K562 (cell line): ENCODE measurements at regions not wholly inside any gene's neighbourhood (a gene's known extent, or its start where the extent isn't known, plus 50 kb on each side); places are given as distances from the start of the nearest gene placed in this dataset.

Experiments used
- ATAC-seq: fragments of 200-7000 bp; cut with Tn5 transposase; 3 replicates; pipeline ENCODE4 v1.9.1; 2020; ENCODE audit warnings: moderate library complexity
- BruUV-seq: library from RNA; stranded (reverse); fragments of 400-500 nt; replicated peaks from 2 replicates; lab custom pipeline; 2021; lab: Mats Ljungman, UMichigan
- CTCF ChIA-PET: fragments of 300-600 bp; formaldehyde crosslinking; extraction: SDS; loops from one replicate; lab custom pipeline; 2021; ENCODE audit warnings: low intra/inter-chr PET ratio; lab: Yijun Ruan, JAX
- POLR2A ChIA-PET: fragments of 300-600, 350-650 bp; sonication (Branson Sonifier 250); formaldehyde crosslinking; extraction: SDS; loops from one replicate; lab custom pipeline; 2021; ENCODE audit warnings: antibody characterized with exemption, inconsistent platforms; lab: Yijun Ruan, JAX
- DNase-seq, 4 experiments: peaks; one replicate each; pipeline versions ENCODE4 v3.0.0 to v3.0.0-alpha.2; 2011 to 2018; ENCODE audit warnings: low spot score in 3 of 4, mixed read lengths in 3 of 4; ENCODE audit errors: extremely low read depth in 1 of 4
- FAIRE-seq: peaks from 2 replicates; lab custom pipeline; 2011; peaks lifted over from hg19 to GRCh38; lab: Jason Lieb, UNC
- H2AFZ ChIP-seq: 2 replicates; pipeline ENCODE4 v1.6.0; 2011; ENCODE audit warnings: low read depth, low read length, control low read depth, inconsistent platforms
- H3K27ac ChIP-seq: fragments of 200-600 bp; 3 replicates; pipeline ENCODE4 v1.8.0; 2011; ENCODE audit warnings: low read depth, mild to moderate bottlenecking, control low read depth, inconsistent platforms, low read length, moderate library complexity, mixed read lengths; ENCODE audit errors: extremely low read depth
- H3K27me3 ChIP-seq, 2 experiments: fragments of 300-600 bp in 1 of 2; 2 replicates in 1 of 2; 3 replicates in 1 of 2; pipeline versions ENCODE4 v1.6.0 to v1.8.0; 2011; ENCODE audit warnings: inconsistent platforms in 2 of 2, low read length in 2 of 2, mild to moderate bottlenecking in 1 of 2, mixed read lengths in 1 of 2, moderate library complexity in 1 of 2; ENCODE audit not compliant: control insufficient read depth in 2 of 2, insufficient read depth in 2 of 2
- H3K36me3 ChIP-seq: fragments of 300-600 bp; 3 replicates; pipeline ENCODE4 v1.8.0; 2011; ENCODE audit warnings: mild to moderate bottlenecking, low read length, inconsistent platforms; ENCODE audit not compliant: control insufficient read depth, insufficient read depth
- H3K4me1 ChIP-seq, 2 experiments: fragments of 200-600 bp in 1 of 2; replicated peaks in 1 of 2; 2 replicates in 1 of 2; 3 replicates in 1 of 2; pipeline versions ENCODE4 v1.5.1 to v1.8.0; 2011; ENCODE audit warnings: inconsistent platforms in 2 of 2, low read length in 2 of 2, mild to moderate bottlenecking in 1 of 2, mixed read lengths in 1 of 2, moderate library complexity in 1 of 2; ENCODE audit not compliant: control insufficient read depth in 2 of 2, insufficient read depth in 2 of 2
- H3K4me2 ChIP-seq: 2 replicates; pipeline ENCODE4 v1.6.1; 2011; ENCODE audit warnings: low read length, control low read depth, inconsistent platforms, mixed read lengths; ENCODE audit not compliant: insufficient read depth
- H3K4me3 ChIP-seq: fragments of 200-600 bp; sonication (generic), shearing (Covaris generic); 2 replicates; pipeline ENCODE4 v1.5.1; 2016; ENCODE audit warnings: control low read depth, inconsistent platforms
- H3K79me2 ChIP-seq: fragments of 200-600 bp; 3 replicates; pipeline ENCODE4 v1.8.0; 2011; ENCODE audit warnings: low read length, inconsistent platforms; ENCODE audit not compliant: control insufficient read depth, insufficient read depth
- H3K9ac ChIP-seq, 2 experiments: 2 replicates each; pipeline versions ENCODE4 v1.6.0 to v1.6.1; 2011; ENCODE audit warnings: low read depth in 2 of 2, low read length in 2 of 2, control low read depth in 1 of 2, inconsistent platforms in 1 of 2, mild to moderate bottlenecking in 1 of 2, mixed read lengths in 1 of 2; ENCODE audit not compliant: insufficient read depth in 1 of 2
- H3K9me1 ChIP-seq: one replicate; pipeline ENCODE4 v1.6.0; 2011; ENCODE audit warnings: inconsistent platforms, mild to moderate bottlenecking, low read length, moderate library complexity; ENCODE audit not compliant: control insufficient read depth, insufficient read depth
- H3K9me3 ChIP-seq: replicated peaks from 2 replicates; pipeline ENCODE4 v1.5.1; 2011; ENCODE audit warnings: low read depth, low read length, inconsistent platforms; ENCODE audit not compliant: control insufficient read depth, insufficient read depth
- H4K20me1 ChIP-seq: replicated peaks from 2 replicates; pipeline ENCODE4 v1.6.1; 2011; ENCODE audit warnings: low read length, inconsistent platforms, mixed read lengths; ENCODE audit not compliant: control insufficient read depth, insufficient read depth
- ADNP ChIP-seq: fragments of 200-800 bp; sonication (Bioruptor generic); IDR thresholded peaks from 2 replicates; pipeline ENCODE4 v1.6.1; 2016; ENCODE audit warnings: missing genetic modification characterization, missing compliant biosample characterization
- HEY1 ChIP-seq: fragments of 250-450 bp; sonication (Bioruptor Pico); IDR thresholded peaks from 2 replicates; pipeline ENCODE4 v1.5.0; 2020; ENCODE audit warnings: mild to moderate bottlenecking, moderate library complexity, borderline replicate concordance
- HLTF ChIP-seq: fragments of 450-650 bp; IDR thresholded peaks from 2 replicates; pipeline ENCODE4 v1.6.1; 2016
- LARP7 ChIP-seq: fragments of 450-650 bp; IDR thresholded peaks from 2 replicates; pipeline ENCODE4 v1.6.1; 2016
- MXI1 ChIP-seq: IDR thresholded peaks from 2 replicates; pipeline ENCODE4 v1.6.1; 2011; ENCODE audit warnings: low read depth, mild to moderate bottlenecking, improper control_type of control experiment, low read length
- MYBL2 ChIP-seq, 2 experiments: fragments of 450-650 bp in 1 of 2; sonication (generic) in 1 of 2; formaldehyde crosslinking in 1 of 2; IDR thresholded peaks; 2 replicates each; pipeline versions ENCODE4 v1.6.1 to v1.8.1; 2017 to 2022; ENCODE audit warnings: borderline replicate concordance in 1 of 2, inconsistent platforms in 1 of 2, low read depth in 1 of 2, mild to moderate bottlenecking in 1 of 2, missing genetic modification reagents in 1 of 2, moderate library complexity in 1 of 2
- SPI1 ChIP-seq: IDR thresholded peaks from 2 replicates; pipeline ENCODE4 v1.6.1; 2011; ENCODE audit warnings: low read depth, low read length, control low read depth, borderline replicate concordance
- ZBTB1 ChIP-seq: sonication (generic); formaldehyde crosslinking; IDR thresholded peaks from 2 replicates; pipeline ENCODE4 v1.8.1; 2023; ENCODE audit warnings: missing genetic modification reagents, low read depth, mild to moderate bottlenecking, borderline replicate concordance
- ZNF551 ChIP-seq: fragments of 250-450 bp; sonication (Bioruptor Pico); IDR thresholded peaks from 2 replicates; pipeline ENCODE4 v1.5.0; 2021; ENCODE audit warnings: mild to moderate bottlenecking, moderate library complexity
- WGBS: fragments of 100-300 bp; shearing (Covaris generic); methylation state at CpG from one replicate; pipeline ENCODE4 v1.1.6; 2016; ENCODE audit warnings: low coverage, mixed read lengths; ENCODE audit not compliant: insufficient coverage; ENCODE audit errors: missing lambda C conversion rate; 5-methylcytosine and 5-hydroxymethylcytosine counted together
- in situ Hi-C: fragments of 300-500 bp; cut with MboI; formaldehyde crosslinking; loops from 4 replicates; pipeline ENCODE4 v1.15.0; 2018; ENCODE audit warnings: inconsistent platforms, mixed read lengths
- intact Hi-C: fragments of 100-400 bp; cut with micrococcal nuclease; formaldehyde crosslinking; loops from 2 replicates; pipeline ENCODE4 v1.14.2; 2022
- TF ChIP-seq, protein P1 (sequence below): fragments of 450-650 bp; formaldehyde crosslinking; IDR thresholded peaks from 2 replicates; pipeline ENCODE4 v1.4.0; 2022; ENCODE audit warnings: missing genetic modification characterization
- TF ChIP-seq, protein P2 (sequence below): fragments of 450-650 bp; IDR thresholded peaks from 2 replicates; pipeline ENCODE4 v1.6.1; 2016; ENCODE audit warnings: mild to moderate bottlenecking
- TF ChIP-seq, protein P3 (sequence below): fragments of 250-450 bp; sonication (Bioruptor Pico); IDR thresholded peaks from 2 replicates; pipeline ENCODE4 v1.6.1; 2021; ENCODE audit warnings: mild to moderate bottlenecking
- TF ChIP-seq, protein P4 (sequence below): fragments of 450-650 bp; IDR thresholded peaks from 2 replicates; pipeline ENCODE4 v1.6.1; 2016; ENCODE audit warnings: missing biosample characterization, missing genetic modification characterization

DNA sequence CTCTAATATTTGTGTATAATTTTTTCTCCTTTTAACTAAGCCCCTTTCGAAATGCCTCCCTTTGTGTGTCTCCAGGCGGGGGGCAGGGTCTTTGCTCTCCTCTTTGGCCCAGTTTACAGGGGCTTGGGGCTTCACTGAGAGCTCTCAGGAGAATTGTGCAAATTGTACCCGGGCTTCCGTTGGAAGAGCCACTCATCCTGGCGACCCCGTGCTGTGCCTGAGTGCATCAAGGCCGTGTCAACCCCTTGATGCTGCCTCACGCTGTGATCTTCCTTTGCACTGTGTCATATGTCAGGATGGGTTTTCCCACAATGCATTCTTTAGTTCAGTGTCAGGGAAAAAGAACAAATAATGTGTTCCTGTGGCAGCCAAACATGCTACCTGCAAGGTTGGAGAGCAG is 118.0 kb upstream of the POU3F2 start:
- no TSS peak for BruUV-seq
- in situ Hi-C loops, result no loop called here

DNA sequence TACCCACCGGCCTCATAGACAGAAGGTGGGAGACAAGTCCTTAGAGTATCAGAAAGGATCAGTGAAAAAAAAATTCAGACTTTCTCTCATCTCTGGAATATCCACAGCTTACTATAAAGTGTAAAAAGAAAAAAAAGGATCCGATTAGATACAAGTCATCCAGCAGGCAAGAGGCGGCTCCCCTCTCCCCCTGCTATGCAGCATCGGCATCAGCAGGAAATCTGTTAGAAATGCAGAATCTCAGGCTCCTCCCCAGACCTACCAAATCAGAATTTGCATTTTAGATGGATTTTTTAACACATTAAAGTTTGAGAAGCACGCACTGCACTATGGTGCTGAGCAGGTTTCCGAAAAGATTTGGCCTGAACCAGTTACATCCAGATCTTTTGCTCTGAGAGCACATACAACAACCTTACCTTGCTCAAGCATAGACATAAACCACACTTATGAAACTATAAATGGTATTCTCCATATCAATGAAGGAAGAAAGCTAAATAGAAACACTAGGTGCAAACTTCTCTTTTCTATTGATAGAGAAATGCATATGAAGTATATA is 117.0 kb upstream of the POU3F2 start:
- H3K9ac ChIP-seq, result no peak overlapping the region
- H3K27ac ChIP-seq, result no peak overlapping the region
- intact Hi-C loops (no loop called here), in situ Hi-C loops (no loop called here)
- H3K79me2 ChIP-seq, result no peaks in the 10 kb centered on the region
- no peaks in the 10 kb centered on the region for H4K20me1 ChIP-seq
- no peaks in the 10 kb centered on the region for H3K36me3 ChIP-seq
- H2AFZ ChIP-seq, result no peak overlapping the region
- no peak for FAIRE-seq
- no peak for ATAC-seq
- ChIA-PET CTCF (no interaction called here), POLR2A (no interaction called here)
- H3K9me1 ChIP-seq, result no peaks in the 10 kb centered on the region
- BruUV-seq, result no TSS peak
- no peaks in the 10 kb centered on the region for H3K27me3 ChIP-seq
- no peak for DNase-seq
- no peak overlapping the region for H3K4me2 ChIP-seq
- H3K4me3 ChIP-seq, result no peak overlapping the region
- no peaks in the 10 kb centered on the region for H3K9me3 ChIP-seq
- WGBS, result 2% methylated on average over 6 of the region's 6 CpGs
- H3K4me1 ChIP-seq, result no peaks in the 10 kb centered on the region
- TF ChIP-seq, protein P1, sequence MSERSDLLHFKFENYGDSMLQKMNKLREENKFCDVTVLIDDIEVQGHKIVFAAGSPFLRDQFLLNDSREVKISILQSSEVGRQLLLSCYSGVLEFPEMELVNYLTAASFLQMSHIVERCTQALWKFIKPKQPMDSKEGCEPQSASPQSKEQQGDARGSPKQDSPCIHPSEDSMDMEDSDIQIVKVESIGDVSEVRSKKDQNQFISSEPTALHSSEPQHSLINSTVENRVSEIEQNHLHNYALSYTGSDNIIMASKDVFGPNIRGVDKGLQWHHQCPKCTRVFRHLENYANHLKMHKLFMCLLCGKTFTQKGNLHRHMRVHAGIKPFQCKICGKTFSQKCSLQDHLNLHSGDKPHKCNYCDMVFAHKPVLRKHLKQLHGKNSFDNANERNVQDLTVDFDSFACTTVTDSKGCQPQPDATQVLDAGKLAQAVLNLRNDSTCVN (CRISPR knock-in tag), result no peak
- no peak for TF ChIP-seq HLTF
- TF ChIP-seq, protein P2, sequence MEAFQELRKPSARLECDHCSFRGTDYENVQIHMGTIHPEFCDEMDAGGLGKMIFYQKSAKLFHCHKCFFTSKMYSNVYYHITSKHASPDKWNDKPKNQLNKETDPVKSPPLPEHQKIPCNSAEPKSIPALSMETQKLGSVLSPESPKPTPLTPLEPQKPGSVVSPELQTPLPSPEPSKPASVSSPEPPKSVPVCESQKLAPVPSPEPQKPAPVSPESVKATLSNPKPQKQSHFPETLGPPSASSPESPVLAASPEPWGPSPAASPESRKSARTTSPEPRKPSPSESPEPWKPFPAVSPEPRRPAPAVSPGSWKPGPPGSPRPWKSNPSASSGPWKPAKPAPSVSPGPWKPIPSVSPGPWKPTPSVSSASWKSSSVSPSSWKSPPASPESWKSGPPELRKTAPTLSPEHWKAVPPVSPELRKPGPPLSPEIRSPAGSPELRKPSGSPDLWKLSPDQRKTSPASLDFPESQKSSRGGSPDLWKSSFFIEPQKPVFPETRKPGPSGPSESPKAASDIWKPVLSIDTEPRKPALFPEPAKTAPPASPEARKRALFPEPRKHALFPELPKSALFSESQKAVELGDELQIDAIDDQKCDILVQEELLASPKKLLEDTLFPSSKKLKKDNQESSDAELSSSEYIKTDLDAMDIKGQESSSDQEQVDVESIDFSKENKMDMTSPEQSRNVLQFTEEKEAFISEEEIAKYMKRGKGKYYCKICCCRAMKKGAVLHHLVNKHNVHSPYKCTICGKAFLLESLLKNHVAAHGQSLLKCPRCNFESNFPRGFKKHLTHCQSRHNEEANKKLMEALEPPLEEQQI, result no peak
- TF ChIP-seq HEY1 (CRISPR knock-in tag), result no peak
- TF ChIP-seq ZBTB1 (CRISPR knock-in tag), result no peak
- no peak for TF ChIP-seq ZNF551 (CRISPR knock-in tag)
- TF ChIP-seq, protein P3, sequence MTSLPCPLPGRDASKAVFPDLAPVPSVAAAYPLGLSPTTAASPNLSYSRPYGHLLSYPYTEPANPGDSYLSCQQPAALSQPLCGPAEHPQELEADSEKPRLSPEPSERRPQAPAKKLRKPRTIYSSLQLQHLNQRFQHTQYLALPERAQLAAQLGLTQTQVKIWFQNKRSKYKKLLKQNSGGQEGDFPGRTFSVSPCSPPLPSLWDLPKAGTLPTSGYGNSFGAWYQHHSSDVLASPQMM (CRISPR knock-in tag), result no peak
- no peak for TF ChIP-seq ADNP

More for the DNA sequence above, 118.0 kb upstream of the POU3F2 start:
- ChIA-PET POLR2A (interaction anchor here (0.6 kb wide), 1 partner anchor 400 kb away, joined by 3 read pairs; no protein-coding TSS in a partner anchor), CTCF (no interaction called here)
- Histone ChIP-seq H3K36me3 (no peaks in the 10 kb centered on the region), H3K79me2 (no peaks in the 10 kb centered on the region), H3K9me1 (no peaks in the 10 kb centered on the region), H3K9me3 (no peaks in the 10 kb centered on the region), H3K27ac (no peak overlapping the region), H3K4me2 (no peak overlapping the region), H4K20me1 (no peaks in the 10 kb centered on the region), H3K4me3 (no peak overlapping the region), H3K27me3 (no peaks in the 10 kb centered on the region), H3K4me1 (no peaks in the 10 kb centered on the region), H3K9ac (no peak overlapping the region), H2AFZ (no peak overlapping the region)
- FAIRE-seq, result no peak
- TF ChIP-seq SPI1 (no peak), MYBL2 (IDR thresholded peaks at IDR 0.05; ENCODE audit: low read depth) (no peak), MYBL2 (CRISPR knock-in tag; IDR thresholded peaks at IDR 0.05; ENCODE audit: borderline replicate concordance) (no peak), LARP7 (no peak), MXI1 (no peak)
- TF ChIP-seq, protein P4, sequence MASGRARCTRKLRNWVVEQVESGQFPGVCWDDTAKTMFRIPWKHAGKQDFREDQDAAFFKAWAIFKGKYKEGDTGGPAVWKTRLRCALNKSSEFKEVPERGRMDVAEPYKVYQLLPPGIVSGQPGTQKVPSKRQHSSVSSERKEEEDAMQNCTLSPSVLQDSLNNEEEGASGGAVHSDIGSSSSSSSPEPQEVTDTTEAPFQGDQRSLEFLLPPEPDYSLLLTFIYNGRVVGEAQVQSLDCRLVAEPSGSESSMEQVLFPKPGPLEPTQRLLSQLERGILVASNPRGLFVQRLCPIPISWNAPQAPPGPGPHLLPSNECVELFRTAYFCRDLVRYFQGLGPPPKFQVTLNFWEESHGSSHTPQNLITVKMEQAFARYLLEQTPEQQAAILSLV, result no peak
- DNase-seq, result no peak
- no peak for ATAC-seq
- 0% methylated on average over 8 of the region's 8 CpGs for WGBS
- intact Hi-C loops, result no loop called here
